Smooth muscle cell (in vitro differentiated cells): ENCODE measurements at regions not wholly inside any gene's neighbourhood (a gene's known extent, or its start where the extent isn't known, plus 50 kb on each side); places are given as distances from the start of the nearest gene placed in this dataset.

Experiments
- DNase-seq: peaks from one replicate; lab custom pipeline; 2025; ENCODE audit not compliant: unreplicated experiment; lab: John Stamatoyannopoulos, UW
- H2AFZ ChIP-seq: fragments of 200-600 bp; sonication (generic); 2 replicates; pipeline ENCODE4 v1.6.0; 2016; ENCODE audit warnings: antibody characterized with exemption, low read depth, mild to moderate bottlenecking
- H3F3A ChIP-seq: fragments of 200-600 bp; sonication (generic); 2 replicates; pipeline ENCODE4 v1.6.0; 2017; ENCODE audit warnings: antibody characterized with exemption, low read depth
- H3K27ac ChIP-seq: fragments of 200-600 bp; sonication (generic); 2 replicates; pipeline ENCODE4 v1.5.1; 2016; ENCODE audit warnings: low read depth, mild to moderate bottlenecking
- H3K27me3 ChIP-seq: fragments of 200-600 bp; sonication (generic); 2 replicates; pipeline ENCODE4 v1.6.1; 2016; ENCODE audit warnings: low read depth, mild to moderate bottlenecking
- H3K36me3 ChIP-seq: fragments of 200-600 bp; sonication (generic); 2 replicates; pipeline ENCODE4 v1.5.1; 2016; ENCODE audit warnings: low read depth
- H3K4me1 ChIP-seq: fragments of 200-600 bp; sonication (generic); 2 replicates; pipeline ENCODE4 v1.5.1; 2016; ENCODE audit warnings: low read depth
- H3K4me2 ChIP-seq: fragments of 200-600 bp; sonication (generic); 2 replicates; pipeline ENCODE4 v1.6.0; 2016; ENCODE audit warnings: mild to moderate bottlenecking
- H3K4me3 ChIP-seq: fragments of 200-600 bp; sonication (generic); 2 replicates; pipeline ENCODE4 v1.5.1; 2016; ENCODE audit warnings: mild to moderate bottlenecking
- H3K79me2 ChIP-seq: fragments of 200-600 bp; sonication (generic); 2 replicates; pipeline ENCODE4 v1.6.0; 2016; ENCODE audit warnings: low read depth, mild to moderate bottlenecking
- H3K9ac ChIP-seq: fragments of 200-600 bp; sonication (generic); 2 replicates; pipeline ENCODE4 v1.6.0; 2016; ENCODE audit warnings: low read depth
- H3K9me3 ChIP-seq: fragments of 200-600 bp; sonication (generic); replicated peaks from 2 replicates; pipeline ENCODE4 v1.5.1; 2016; ENCODE audit warnings: low read depth
- H4K20me1 ChIP-seq: fragments of 200-600 bp; sonication (generic); 2 replicates; pipeline ENCODE4 v1.6.0; 2016; ENCODE audit warnings: low read depth
- CTCF ChIP-seq: fragments of 200-600 bp; sonication (generic); IDR thresholded peaks from 2 replicates; pipeline ENCODE4 v1.5.1; 2017; ENCODE audit warnings: borderline replicate concordance, mild to moderate bottlenecking, antibody characterized with exemption; ENCODE audit not compliant: insufficient read depth, poor library complexity, severe bottlenecking
- WGBS: methylation state at CpG from one replicate; pipeline ENCODE4 v1.1.7; 2016; ENCODE audit warnings: low lambda C conversion rate; 5-methylcytosine and 5-hydroxymethylcytosine counted together

GRCh38 chr2:228602288-228602687 lies 420.8 kb upstream of the SPHKAP start:
- H3K27me3 ChIP-seq = no peaks in the 10 kb centered on the region
- no peak overlapping the region for H3K4me3 ChIP-seq
- H4K20me1 ChIP-seq = no peaks in the 10 kb centered on the region
- WGBS = 57% methylated on average over 2 of the region's 2 CpGs
- H3K79me2 ChIP-seq = no peaks in the 10 kb centered on the region
- H3K4me1 ChIP-seq = no peaks in the 10 kb centered on the region
- H2AFZ ChIP-seq = no peak overlapping the region
- no peak for TF ChIP-seq CTCF
- H3K36me3 ChIP-seq = no peaks in the 10 kb centered on the region
- H3K4me2 ChIP-seq = no peak overlapping the region
- no peaks in the 10 kb centered on the region for H3F3A ChIP-seq
- no peak for DNase-seq
- H3K9me3 ChIP-seq = no peaks in the 10 kb centered on the region
- H3K27ac ChIP-seq = peak overlapping the region; percentile 6
- H3K9ac ChIP-seq = no peak overlapping the region

- no peaks in the 10 kb centered on the region for H3K36me3 ChIP-seq
- no peak overlapping the region for H3K27ac ChIP-seq
- no peaks in the 10 kb centered on the region for H3K27me3 ChIP-seq
- H3F3A ChIP-seq = no peaks in the 10 kb centered on the region
- no peaks in the 10 kb centered on the region for H3K9me3 ChIP-seq
- no peak overlapping the region for H3K4me3 ChIP-seq
- no peak overlapping the region for H2AFZ ChIP-seq
- DNase-seq = no peak
- H3K79me2 ChIP-seq = no peaks in the 10 kb centered on the region
- no peak overlapping the region for H3K9ac ChIP-seq
- no peak for TF ChIP-seq CTCF
- WGBS = 60% methylated on average over 2 of the region's 2 CpGs
- H4K20me1 ChIP-seq = no peaks in the 10 kb centered on the region
- H3K4me2 ChIP-seq = no peak overlapping the region
- no peaks in the 10 kb centered on the region for H3K4me1 ChIP-seq
These were observed 418.8 kb upstream of the SPHKAP start for GRCh38 chr2:228600265-228600664.

- Histone ChIP-seq H3K4me3 (no peak overlapping the region), H3K4me1 (no peaks in the 10 kb centered on the region), H3K79me2 (no peaks in the 10 kb centered on the region), H4K20me1 (no peaks in the 10 kb centered on the region), H3K27me3 (no peaks in the 10 kb centered on the region), H3K9me3 (no peaks in the 10 kb centered on the region), H3K27ac (no peak overlapping the region), H2AFZ (no peak overlapping the region), H3K36me3 (no peaks in the 10 kb centered on the region), H3F3A (no peaks in the 10 kb centered on the region), H3K9ac (no peak overlapping the region), H3K4me2 (no peak overlapping the region)
- no peak for DNase-seq
- 74% methylated on average over 1 of the region's 1 CpG for WGBS
- no peak for TF ChIP-seq CTCF
These were observed 418.3 kb upstream of the SPHKAP start for GRCh38 chr2:228599781-228600180.

- WGBS = 86% methylated on average over 5 of the region's 5 CpGs
- H3K4me1 ChIP-seq = no peaks in the 10 kb centered on the region
- H3K27ac ChIP-seq = no peak overlapping the region
- H3K9ac ChIP-seq = no peak overlapping the region
- H3F3A ChIP-seq = no peaks in the 10 kb centered on the region
- no peaks in the 10 kb centered on the region for H3K27me3 ChIP-seq
- H3K36me3 ChIP-seq = no peaks in the 10 kb centered on the region
- H4K20me1 ChIP-seq = no peaks in the 10 kb centered on the region
- H3K4me2 ChIP-seq = no peak overlapping the region
- H3K79me2 ChIP-seq = no peaks in the 10 kb centered on the region
- H3K4me3 ChIP-seq = no peak overlapping the region
- no peak overlapping the region for H2AFZ ChIP-seq
- no peak for TF ChIP-seq CTCF
- no peaks in the 10 kb centered on the region for H3K9me3 ChIP-seq
- DNase-seq = no peak
These were observed 417.8 kb upstream of the SPHKAP start for GRCh38 chr2:228599297-228599696.
